Iris pigment epithelial cell (primary cell): ENCODE measurements at regions not wholly inside any gene's neighbourhood (a gene's known extent, or its start where the extent isn't known, plus 50 kb on each side); places are given as distances from the start of the nearest gene placed in this dataset.
"Not testable (repeated sequence)": the region's sequence is repeated elsewhere in the genome, so short reads cannot be mapped to it uniquely, and the experiment has no call there.

Source experiments
- DNase-seq: peaks from one replicate; pipeline ENCODE4 v3.0.0-alpha.2; 2011; ENCODE audit warnings: low read depth

- no peak for DNase-seq
These were observed 109.8 kb upstream of the HDX start for GRCh38 chrX:84611843-84612636.

DNA sequence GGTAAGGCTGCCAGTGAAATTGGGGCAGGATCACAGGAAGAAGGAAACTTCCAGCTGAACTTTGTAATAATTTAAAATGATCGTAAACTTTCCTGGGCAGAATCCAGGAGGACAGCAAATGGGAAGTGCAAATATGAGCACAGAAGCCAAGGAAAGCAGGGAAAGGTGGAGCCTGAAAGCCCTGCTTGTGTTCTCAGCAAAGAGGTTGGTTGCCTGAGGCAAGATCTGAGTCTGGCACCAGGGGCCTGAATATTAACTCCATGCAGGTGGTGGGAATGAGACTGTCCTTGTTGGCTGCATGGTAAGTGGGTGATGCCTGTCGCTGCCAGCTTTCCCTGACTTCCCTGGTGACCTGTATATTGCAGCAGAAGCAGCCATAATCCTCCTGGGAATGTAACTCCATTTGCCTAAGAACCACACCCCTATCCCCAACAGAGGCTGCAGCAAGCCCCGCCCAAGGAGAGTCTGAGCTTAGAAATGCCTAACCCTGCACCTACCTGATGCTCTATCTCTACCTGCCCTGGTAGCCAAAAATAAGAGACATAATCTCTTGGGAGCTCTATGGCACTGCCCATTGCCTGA, 132.0 kb upstream of the HDX start:
- no peak for DNase-seq

- no peak for DNase-seq
These were observed 163.8 kb upstream of the HDX start for GRCh38 chrX:84666086-84666485.

- DNase-seq = no peak
These were observed 188.0 kb upstream of the HDX start for GRCh38 chrX:84690228-84690627.

DNA sequence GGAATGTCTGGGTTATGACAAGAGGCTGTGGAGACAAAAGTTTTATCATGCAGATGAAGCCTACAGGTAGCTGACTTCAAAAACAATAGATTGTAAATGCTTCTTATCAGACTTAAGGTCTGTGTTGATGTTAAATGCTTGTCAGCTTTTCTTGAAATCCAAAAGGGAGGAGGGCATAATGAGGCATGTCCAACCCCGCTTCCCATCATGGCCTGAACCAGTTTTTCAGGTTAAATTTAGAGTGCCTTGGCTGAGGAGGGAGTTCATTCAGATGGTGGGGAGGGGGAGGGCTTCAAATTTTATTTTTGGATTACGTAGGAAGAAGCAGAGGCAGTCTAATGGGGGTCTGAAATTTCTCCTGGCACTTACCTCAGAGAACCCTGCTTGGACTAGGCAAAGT, 207.7 kb upstream of the HDX start:
- DNase-seq = no peak

DNA sequence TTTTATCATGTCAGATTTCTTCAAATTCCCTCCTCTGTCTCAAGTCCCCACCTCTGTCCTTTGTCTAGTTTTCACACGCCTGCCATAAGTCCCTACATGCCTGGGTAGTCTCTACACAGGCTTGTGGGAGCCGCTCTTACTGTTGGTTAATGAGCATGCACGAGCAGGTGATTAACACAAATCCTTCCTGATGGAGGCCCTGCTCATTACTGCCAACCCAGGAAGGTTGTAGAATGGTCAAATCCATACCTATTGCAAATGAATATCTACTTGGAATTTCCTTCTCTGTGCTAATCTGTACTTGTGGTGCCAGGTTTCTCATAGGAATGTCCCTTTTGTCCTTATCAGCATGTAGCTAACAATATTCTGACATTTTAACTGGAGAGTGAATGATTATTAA, 208.4 kb upstream of the HDX start:
- no peak for DNase-seq

- no peak for DNase-seq
These were observed 210.4 kb upstream of the HDX start for GRCh38 chrX:84712621-84713020.

DNA sequence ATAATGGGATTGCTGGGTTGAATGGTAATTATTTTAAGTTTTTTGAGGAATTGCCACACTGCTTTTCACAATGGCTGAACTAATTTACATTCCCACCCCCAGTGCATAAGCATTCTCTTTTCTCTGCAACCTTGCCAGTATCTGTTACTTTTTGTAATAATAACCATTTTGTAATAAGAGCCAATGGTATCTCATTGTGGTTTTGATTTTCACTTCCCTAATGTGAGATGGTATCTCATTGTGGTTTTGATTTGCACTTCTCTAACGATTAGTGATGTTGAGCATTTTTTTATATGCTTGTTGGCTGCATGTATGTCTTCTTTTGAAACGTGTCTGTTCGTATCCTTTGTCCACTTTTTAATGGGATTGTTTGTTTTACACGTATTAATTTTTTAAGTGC, 213.1 kb upstream of the HDX start:
- no peak for DNase-seq

GRCh38 chrX:84717343-84717742, 215.1 kb upstream of the HDX start:
- DNase-seq = no peak

GRCh38 chrX:84721416-84721815, 219.2 kb upstream of the HDX start:
- no peak for DNase-seq

DNA sequence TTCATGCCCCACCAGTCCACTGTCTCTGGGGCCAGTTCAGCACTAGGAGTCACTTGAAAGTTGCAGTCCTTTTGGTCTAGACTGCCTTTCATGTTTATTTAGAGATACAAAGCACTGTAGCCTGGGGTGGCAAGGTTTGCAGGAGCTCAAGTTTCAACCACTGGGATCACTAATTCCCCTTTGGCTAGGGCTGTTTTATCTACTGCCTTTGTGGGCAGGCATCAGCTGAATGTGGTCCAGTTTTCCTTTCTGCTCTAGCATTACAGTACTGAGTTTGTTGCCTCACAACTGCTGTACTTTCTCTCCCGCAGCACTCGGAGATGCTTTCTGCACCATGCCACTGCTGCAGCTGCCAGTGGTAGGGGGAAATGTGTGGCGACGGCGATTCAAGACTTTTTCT, 222.3 kb upstream of the HDX start:
- DNase-seq = peak; percentile 20

- no peak for DNase-seq
These were observed 227.2 kb upstream of the HDX start for GRCh38 chrX:84729408-84729807.

DNA sequence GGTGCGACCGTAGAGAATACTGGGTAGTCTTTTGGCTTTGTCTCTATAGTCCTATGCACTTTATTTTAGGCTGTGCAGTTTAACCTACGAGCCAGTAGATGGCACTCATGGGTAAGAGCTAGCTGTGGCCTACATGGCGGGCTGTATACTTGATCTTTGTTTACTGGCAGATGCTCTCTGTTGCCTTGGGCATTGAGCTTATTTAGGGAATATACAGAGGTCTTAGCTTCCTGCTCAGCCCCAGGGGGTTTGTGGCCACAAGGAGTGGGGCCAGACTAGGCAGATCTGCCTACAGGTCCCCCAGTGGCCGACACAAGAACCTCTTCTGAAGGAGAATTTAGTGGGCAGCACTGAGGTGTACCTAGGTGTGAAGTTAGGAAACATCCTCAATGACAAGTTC, 227.6 kb upstream of the HDX start:
- DNase-seq = peak; percentile 45

DNA sequence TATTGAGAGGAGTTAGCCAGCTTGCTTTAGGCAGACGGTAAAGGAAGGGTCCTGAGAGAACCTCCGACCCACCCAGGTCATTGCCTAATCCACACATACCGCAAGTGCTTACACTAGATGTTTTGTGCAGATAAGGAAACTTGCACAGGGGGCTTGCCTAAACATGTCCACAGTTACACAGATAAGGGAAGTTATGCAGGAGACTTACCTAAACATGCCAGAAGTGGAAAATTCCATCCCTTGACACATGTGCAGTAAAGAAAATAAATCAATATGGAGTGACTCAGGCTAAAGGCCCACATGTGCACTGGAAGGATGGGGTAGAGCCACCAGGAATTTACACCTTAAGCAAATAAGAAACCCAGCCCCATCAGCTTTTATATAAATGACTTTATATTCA, 232.8 kb upstream of the HDX start:
- DNase-seq = peak; percentile 55

DNA sequence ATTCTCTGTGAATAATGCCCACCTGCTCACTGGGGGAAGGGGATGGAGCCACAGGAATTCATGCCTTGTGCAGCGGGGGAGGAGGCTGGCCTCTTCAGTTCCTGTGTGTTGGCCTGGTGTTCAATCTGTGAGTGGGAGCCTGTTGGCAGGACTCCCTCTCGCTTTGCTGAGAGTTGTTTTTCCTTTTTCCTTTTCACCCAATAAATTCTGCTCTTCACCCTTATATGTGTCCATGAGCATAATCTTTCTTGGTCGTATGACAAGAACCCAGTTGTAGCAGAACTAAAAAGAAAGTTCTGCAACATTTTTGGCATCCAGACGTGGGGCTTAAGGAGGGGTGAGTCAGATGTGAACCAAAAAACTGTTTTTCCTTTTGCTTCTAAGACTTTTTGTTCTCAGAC, 235.2 kb upstream of the HDX start:
- peak; percentile 79 for DNase-seq

- no peak for DNase-seq
These were observed 245.3 kb upstream of the HDX start for GRCh38 chrX:84747516-84747915.

GRCh38 chrX:84748965-84749656, 246.9 kb upstream of the HDX start:
- no peak for DNase-seq

DNA sequence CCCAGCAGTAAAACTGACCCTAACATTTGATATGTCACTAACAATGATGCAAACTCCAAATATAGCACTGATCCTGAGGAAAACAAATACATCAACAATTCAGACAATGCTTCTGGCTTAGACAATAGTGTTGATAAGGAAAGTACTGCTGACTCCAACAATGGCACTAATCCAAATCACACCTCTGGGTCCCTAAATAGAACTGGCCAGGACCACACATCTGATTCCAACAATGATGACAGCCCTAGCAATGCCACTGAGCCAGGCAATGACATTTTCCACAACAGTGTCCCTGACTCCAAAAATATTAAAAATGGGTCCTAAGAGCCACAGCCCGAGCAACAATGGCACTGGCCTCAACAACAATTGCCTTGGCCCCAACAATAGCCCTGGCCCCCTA, 243.1 kb upstream of the APOOL start:
- no peak for DNase-seq

DNA sequence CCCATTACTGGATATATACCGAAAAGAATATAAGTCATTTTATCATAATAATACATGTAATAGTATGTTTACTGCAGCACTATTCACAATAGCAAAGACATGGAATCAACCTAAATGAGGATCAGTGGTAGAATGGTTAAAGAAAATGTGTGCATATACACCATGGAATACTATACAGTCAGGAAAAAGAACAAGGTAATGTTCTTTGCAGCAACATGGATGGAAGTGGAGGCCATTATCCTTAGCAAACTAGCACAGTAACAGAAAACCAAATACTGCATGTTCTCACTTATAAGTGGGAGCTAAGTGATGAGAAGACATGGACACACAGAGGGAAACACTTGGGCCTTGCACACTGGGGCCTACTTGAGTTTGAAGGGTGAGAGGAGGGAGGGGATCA, 207.4 kb upstream of the APOOL start:
- DNase-seq = no peak

DNA sequence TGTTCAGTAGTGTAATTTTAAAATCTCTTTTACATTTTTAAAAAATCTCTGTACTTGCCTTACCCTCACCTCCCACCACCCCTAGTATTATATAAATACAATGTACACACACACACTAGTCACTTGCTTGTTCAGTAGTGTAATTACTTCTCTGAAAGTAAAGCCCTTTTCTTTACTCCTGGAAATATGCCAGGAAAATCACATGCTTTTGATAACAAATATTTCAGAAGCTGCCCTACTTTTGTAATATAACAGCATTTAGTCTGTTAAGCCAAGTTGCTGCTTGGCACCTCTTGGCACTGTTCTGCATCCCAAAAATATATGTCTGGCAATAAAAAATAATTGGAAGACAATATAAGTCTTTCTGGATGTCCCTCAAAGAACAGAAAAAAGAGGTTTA, 172.8 kb upstream of the APOOL start:
- DNase-seq = peak; percentile 1

GRCh38 chrX:84846541-84846940, 157.1 kb upstream of the APOOL start:
- DNase-seq = not testable (repeated sequence)

- DNase-seq = not testable (repeated sequence)
These were observed 152.5 kb upstream of the APOOL start for GRCh38 chrX:84851183-84851582.

DNA sequence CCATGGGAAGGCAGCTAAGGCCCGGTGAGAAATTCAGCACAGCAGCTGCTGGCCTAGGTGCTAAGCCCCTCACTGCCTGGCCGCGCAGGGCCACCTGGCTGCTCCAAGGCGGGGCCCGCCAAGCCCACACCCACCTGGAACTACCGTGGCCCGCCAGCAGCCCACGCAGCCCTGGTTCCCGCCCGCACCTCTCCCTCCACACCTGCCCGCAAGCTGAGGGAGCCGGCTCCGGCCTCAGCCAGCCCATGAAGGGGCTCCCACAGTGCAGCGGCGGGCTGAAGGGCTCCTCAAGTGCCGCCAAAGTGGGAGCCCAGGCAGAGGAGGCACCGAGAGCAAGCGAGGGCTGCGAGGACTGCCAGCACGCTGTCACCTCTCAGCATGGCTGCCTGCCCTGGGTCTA, 146.9 kb upstream of the APOOL start:
- not testable (repeated sequence) for DNase-seq
